ENCODE measurements at regions not wholly inside any gene's neighbourhood (a gene's known extent, or its start where the extent isn't known, plus 50 kb on each side); places are given as distances from the start of the nearest gene placed in this dataset.

DNA sequence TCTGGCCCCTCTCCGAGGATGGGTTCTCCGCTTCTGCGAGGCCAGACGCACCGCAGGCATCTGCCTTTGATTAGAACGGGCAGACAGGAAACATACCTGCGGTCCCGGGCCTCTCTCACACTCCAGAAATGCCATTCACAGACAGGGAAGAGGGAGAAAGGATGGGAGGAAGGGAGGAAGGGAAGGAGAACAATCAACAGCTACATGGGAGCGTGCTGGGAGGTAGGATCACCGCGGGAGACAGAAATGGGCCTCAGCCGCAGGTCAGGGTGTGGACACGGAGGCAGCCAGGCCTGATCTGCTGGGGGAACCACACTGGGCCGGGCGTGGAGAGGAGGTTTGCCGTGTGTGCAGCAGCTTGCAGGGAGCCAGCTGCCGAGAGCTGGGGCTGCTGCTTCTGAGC is 90.7 kb upstream of the RGMA start:
- TF ChIP-seq, protein P1, sequence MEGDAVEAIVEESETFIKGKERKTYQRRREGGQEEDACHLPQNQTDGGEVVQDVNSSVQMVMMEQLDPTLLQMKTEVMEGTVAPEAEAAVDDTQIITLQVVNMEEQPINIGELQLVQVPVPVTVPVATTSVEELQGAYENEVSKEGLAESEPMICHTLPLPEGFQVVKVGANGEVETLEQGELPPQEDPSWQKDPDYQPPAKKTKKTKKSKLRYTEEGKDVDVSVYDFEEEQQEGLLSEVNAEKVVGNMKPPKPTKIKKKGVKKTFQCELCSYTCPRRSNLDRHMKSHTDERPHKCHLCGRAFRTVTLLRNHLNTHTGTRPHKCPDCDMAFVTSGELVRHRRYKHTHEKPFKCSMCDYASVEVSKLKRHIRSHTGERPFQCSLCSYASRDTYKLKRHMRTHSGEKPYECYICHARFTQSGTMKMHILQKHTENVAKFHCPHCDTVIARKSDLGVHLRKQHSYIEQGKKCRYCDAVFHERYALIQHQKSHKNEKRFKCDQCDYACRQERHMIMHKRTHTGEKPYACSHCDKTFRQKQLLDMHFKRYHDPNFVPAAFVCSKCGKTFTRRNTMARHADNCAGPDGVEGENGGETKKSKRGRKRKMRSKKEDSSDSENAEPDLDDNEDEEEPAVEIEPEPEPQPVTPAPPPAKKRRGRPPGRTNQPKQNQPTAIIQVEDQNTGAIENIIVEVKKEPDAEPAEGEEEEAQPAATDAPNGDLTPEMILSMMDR (conservative IDR thresholded peaks at IDR 0.05), result no peak
- TF ChIP-seq ZFX (IDR thresholded peaks at IDR 0.05), result no peak

Data from C4-2B (cell line).